Calu3 (cell line): ENCODE measurements at regions not wholly inside any gene's neighbourhood (a gene's known extent, or its start where the extent isn't known, plus 50 kb on each side); places are given as distances from the start of the nearest gene placed in this dataset.

Experiments used
- BruUV-seq: library from RNA; stranded (reverse); fragments of 400-500 nt; replicated peaks from 2 replicates; lab custom pipeline; 2021; lab: Mats Ljungman, UMichigan
- CTCF ChIA-PET: fragments of 300-600 bp; sonication (Branson Sonifier 250); formaldehyde crosslinking; loops from one replicate; lab custom pipeline; 2022; ENCODE audit warnings: antibody characterized with exemption; lab: Charles Lee
- DNase-seq: peaks from one replicate; pipeline ENCODE4 v3.0.0; 2022
- H3K27ac Mint-ChIP-seq: one replicate; pipeline ENCODE4 v1.8.0; 2022; ENCODE audit warnings: mixed read lengths; ENCODE audit not compliant: unreplicated experiment
- H3K27me3 Mint-ChIP-seq: one replicate; pipeline ENCODE4 v1.8.0; 2022; ENCODE audit warnings: mixed read lengths; ENCODE audit not compliant: unreplicated experiment
- H3K36me3 Mint-ChIP-seq: one replicate; pipeline ENCODE4 v1.8.0; 2022; ENCODE audit warnings: mild to moderate bottlenecking, moderate library complexity, mixed read lengths; ENCODE audit not compliant: insufficient read depth, unreplicated experiment
- H3K4me1 Mint-ChIP-seq: one replicate; pipeline ENCODE4 v1.8.0; 2022; ENCODE audit warnings: mild to moderate bottlenecking, low read depth, mixed read lengths; ENCODE audit not compliant: unreplicated experiment
- H3K4me3 Mint-ChIP-seq: one replicate; pipeline ENCODE4 v1.8.0; 2022; ENCODE audit warnings: mild to moderate bottlenecking, low read depth, moderate library complexity, mixed read lengths; ENCODE audit not compliant: unreplicated experiment
- H3K9me3 Mint-ChIP-seq: one replicate; pipeline ENCODE4 v1.8.0; 2022; ENCODE audit warnings: low read depth, mixed read lengths; ENCODE audit not compliant: unreplicated experiment
- intact Hi-C: fragments of 100-400 bp; cut with micrococcal nuclease; formaldehyde crosslinking; loops from one replicate; pipeline ENCODE4 v1.10.0; 2022; ENCODE audit not compliant: unreplicated experiment
- TF ChIP-seq, protein P1 (sequence below): fragments of 200-600 bp; IDR thresholded peaks from one replicate; pipeline ENCODE4 v1.8.0; 2022; ENCODE audit warnings: antibody characterized with exemption; ENCODE audit not compliant: unreplicated experiment

DNA sequence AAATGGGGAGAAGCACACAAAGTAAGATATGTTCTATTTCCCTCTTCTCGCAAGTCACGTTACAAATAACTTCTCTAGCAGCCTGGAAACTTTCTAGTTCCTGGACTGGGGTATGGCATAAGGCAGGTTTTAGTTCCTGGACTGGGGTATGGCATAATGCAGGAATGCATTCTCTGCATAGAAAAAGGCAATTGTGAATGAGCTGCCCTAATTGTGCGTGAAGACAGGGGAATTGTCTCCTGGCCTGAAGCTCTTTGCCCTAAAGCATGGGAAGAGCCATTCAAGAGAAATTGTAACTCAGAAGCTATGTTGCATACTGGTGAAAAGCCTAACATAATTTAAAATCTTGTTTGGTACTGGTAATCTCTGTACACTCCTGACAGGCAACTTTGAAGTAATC lies 54.3 kb upstream of the CBLB start:
- Mint-ChIP-seq H3K4me1 (no peaks in the 10 kb centered on the region), H3K4me3 (no peak overlapping the region), H3K27ac (no peak overlapping the region), H3K27me3 (no peaks in the 10 kb centered on the region), H3K36me3 (no peaks in the 10 kb centered on the region), H3K9me3 (peaks cover 10% of the 10 kb centered on the region)
- DNase-seq = no peak
- CTCF ChIA-PET = no interaction called here
- intact Hi-C loops = no loop called here
- TF ChIP-seq, protein P1, sequence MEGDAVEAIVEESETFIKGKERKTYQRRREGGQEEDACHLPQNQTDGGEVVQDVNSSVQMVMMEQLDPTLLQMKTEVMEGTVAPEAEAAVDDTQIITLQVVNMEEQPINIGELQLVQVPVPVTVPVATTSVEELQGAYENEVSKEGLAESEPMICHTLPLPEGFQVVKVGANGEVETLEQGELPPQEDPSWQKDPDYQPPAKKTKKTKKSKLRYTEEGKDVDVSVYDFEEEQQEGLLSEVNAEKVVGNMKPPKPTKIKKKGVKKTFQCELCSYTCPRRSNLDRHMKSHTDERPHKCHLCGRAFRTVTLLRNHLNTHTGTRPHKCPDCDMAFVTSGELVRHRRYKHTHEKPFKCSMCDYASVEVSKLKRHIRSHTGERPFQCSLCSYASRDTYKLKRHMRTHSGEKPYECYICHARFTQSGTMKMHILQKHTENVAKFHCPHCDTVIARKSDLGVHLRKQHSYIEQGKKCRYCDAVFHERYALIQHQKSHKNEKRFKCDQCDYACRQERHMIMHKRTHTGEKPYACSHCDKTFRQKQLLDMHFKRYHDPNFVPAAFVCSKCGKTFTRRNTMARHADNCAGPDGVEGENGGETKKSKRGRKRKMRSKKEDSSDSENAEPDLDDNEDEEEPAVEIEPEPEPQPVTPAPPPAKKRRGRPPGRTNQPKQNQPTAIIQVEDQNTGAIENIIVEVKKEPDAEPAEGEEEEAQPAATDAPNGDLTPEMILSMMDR = no peak
- no TSS peak for BruUV-seq

DNA sequence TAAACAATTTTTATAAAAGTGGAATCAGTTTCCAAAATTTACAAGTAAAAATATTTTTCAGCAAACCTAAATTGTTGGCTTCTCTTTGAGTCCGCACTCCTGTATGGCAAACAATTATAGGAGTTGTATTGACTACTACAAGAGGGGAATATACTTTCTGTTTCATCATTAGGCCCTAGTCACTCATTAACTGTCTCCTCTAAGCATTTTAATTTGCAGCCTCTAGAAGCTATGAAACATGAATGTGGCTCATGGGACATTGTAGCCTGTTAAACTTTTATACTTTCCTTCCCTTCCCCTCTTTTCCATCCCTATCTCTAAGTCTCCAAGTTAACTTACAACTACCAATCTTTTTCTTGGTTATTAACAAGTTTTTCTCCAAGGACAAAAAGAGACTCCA lies 58.9 kb upstream of the CBLB start:
- intact Hi-C loops = no loop called here
- H3K9me3 Mint-ChIP-seq = no peaks in the 10 kb centered on the region
- H3K4me3 Mint-ChIP-seq = no peak overlapping the region
- H3K36me3 Mint-ChIP-seq = no peaks in the 10 kb centered on the region
- DNase-seq = no peak
- H3K27me3 Mint-ChIP-seq = no peaks in the 10 kb centered on the region
- CTCF ChIA-PET = no interaction called here
- no TSS peak for BruUV-seq
- TF ChIP-seq, protein P1 = no peak
- H3K27ac Mint-ChIP-seq = no peak overlapping the region
- H3K4me1 Mint-ChIP-seq = no peaks in the 10 kb centered on the region

DNA sequence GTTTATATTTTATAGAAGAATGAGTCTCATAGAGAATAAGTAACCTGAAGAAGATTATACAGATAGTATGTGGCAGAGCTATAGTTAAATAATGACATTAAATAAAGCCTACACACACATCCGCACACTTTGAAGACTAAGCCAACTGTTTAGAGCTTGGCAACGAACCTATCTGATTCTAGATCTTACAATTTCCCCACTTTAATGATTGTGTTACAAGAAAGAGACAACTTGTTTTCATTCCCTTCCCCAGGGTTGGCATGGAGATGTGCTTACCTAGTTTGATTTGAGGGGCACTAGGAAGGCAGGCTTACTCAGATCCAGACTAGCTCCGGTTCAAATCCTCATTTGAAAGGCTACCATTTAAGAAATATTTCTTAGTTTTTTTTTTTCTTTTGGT lies 61.9 kb upstream of the CBLB start:
- intact Hi-C loops = loop anchor here (10.0 kb wide), 1 partner anchor 154 kb away; no protein-coding TSS in a partner anchor
- H3K4me1 Mint-ChIP-seq = no peaks in the 10 kb centered on the region
- no peak for DNase-seq
- TF ChIP-seq, protein P1 = no peak
- no peak overlapping the region for H3K4me3 Mint-ChIP-seq
- H3K9me3 Mint-ChIP-seq = no peaks in the 10 kb centered on the region
- H3K27me3 Mint-ChIP-seq = no peaks in the 10 kb centered on the region
- H3K36me3 Mint-ChIP-seq = no peaks in the 10 kb centered on the region
- H3K27ac Mint-ChIP-seq = no peak overlapping the region
- BruUV-seq = no TSS peak
- CTCF ChIA-PET = no interaction called here

DNA sequence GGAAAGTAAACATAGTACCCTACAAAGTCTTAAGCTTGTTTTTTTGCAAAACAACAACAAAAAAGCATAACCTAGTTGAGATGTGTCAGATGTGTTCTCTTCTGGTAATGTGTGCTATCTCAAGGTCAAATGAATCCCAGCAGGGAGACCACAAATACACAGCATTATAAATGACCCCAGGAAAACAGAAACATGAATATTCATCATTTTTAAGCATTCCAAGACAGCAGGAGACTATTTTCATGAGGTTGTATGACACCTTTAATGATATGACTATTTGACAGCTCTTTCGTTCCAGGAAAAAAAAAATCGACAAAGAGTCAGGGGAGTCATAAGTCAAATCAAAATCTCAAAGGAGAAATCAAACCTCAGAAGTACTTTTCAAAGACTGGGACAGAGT lies 62.7 kb upstream of the CBLB start:
- Mint-ChIP-seq H3K27me3 (no peaks in the 10 kb centered on the region), H3K4me1 (no peaks in the 10 kb centered on the region), H3K4me3 (no peak overlapping the region), H3K36me3 (no peaks in the 10 kb centered on the region), H3K9me3 (no peaks in the 10 kb centered on the region), H3K27ac (no peak overlapping the region)
- no TSS peak for BruUV-seq
- no peak for DNase-seq
- CTCF ChIA-PET = no interaction called here
- TF ChIP-seq, protein P1 = no peak
- intact Hi-C loops = loop anchor here (10.0 kb wide), 1 partner anchor 153 kb away; no protein-coding TSS in a partner anchor
